NOMO-1 treated with dmso at 0.1 percent for 144 hours (cell line): ENCODE measurements at regions not wholly inside any gene's neighbourhood (a gene's known extent, or its start where the extent isn't known, plus 50 kb on each side); places are given as distances from the start of the nearest gene placed in this dataset.
"Not testable (repeated sequence)": the region's sequence is repeated elsewhere in the genome, so short reads cannot be mapped to it uniquely, and the experiment has no call there.

Experiments used
- DNase-seq: peaks from one replicate; lab custom pipeline; 2025; ENCODE audit not compliant: unreplicated experiment; lab: John Stamatoyannopoulos, UW

DNA sequence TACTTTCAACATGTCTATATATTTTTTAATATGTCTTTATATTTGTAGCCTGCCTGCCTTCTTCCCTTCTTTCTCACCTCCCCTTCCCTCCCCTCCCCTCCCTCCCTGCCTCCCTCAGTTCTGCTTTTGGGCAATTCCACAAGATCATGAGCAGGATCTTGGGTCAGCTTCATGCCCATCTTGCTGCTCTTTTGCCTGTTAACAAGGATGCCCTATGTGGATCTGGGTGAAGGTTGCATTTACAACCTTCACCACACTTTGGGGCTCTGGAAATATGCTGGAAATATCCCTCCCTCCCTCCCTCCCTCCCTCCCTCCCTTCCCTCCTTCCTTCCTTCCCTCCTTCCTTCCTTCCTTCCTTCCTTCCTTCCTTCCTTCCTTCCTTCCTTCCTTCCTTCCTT, 334.1 kb upstream of the FAM98A start:
- DNase-seq, result no peak

DNA sequence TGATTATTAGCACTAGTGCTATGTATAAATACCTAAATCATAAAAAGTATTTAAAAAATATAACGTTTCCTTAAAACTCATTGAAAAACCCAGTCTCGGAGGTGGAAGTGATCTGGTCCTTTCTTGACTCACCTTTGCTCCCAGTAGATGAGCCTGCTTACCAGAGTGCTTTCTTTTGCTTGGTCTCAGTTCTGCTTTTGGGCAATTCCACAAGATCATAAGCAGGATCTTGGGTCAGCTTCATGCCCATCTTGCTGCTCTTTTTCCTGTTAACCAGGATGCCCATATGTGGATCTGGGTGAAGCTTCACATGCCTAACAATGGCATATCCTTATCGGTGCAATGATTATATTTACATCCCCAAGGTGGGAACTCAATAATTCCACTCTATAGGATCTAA, 332.1 kb upstream of the FAM98A start:
- no peak for DNase-seq

DNA sequence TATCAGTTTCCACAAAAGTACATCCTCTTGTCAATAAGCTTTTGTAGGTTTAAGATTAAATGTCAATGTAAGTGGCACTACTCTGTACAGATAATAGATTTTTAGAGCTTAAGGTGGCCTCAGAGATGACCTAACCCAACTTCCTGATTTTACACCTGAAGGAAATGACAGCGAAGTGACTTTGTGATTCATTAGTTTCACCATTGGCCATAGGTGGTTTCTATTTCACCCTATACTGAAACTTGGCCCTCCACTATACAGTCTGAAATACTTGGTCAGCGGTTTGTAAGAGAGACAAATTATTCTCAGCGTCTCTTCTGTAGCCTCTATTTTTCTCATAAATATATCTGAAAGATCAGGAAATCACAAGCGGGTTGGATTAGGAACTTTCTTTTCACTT, 330.4 kb upstream of the FAM98A start:
- no peak for DNase-seq

DNA sequence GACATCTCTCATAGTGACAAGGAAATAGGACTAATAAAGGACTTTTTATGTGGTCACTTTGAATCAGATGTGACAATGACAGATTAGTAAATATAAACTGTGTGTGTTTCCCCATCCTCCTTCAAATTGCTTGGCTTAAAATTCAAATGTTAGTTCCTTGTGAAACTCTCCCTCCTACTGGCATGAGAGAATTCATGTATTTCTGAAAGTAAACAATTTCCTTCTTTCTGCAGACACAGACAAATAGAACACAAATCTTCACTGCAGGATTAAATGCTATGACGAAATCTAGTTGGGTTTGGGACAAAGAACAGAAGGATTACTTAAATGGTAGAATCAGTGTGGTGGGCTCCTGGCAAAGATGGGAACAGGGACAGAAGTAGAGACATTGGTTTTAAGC, 328.7 kb upstream of the FAM98A start:
- no peak for DNase-seq

DNA sequence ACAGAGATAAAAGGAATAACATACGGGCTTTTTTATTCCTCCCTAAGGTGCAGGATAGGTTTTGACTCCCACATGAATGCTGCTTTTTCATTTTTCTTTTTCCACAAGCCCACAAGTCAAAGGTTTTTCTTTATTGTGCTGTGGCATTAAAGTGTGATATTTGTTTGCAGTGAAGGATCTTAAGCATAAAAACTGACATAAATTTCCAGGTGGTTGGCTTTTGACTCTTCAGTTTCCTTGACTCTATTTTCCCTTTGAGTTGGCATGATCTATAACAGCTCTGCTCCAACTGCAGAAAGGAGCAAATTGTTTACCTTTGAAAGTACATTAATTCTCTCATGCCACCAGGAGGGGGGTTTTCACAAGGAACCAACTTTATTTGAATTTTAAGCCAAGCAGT, 326.2 kb upstream of the FAM98A start:
- no peak for DNase-seq

DNA sequence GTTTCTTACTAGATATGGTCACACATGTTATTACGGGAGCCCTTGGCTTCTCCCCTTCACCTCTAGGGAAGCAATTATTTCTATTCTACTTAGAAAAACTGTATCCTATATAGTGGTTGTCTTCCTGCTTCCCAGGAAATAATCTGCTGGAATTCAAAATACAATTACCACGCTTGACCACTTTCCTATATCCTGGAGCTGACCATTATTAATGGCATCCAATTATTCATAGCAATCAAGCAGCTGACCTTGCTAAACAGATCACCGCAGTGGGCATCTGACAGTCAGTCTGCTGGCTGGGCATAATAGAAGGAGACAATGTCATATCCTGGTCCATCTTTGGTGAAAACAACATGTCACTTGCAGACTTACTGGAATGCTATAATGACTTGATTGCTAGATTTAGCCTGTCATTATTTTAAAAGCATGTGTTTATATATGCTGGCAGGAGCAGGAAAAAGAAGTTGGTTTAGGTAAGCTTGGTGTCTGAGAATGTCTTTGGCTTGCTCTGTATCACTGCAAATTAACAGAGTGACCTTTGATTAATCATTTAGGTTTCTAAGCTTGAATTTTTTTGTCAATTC, 325.6 kb upstream of the FAM98A start:
- DNase-seq, result no peak

DNA sequence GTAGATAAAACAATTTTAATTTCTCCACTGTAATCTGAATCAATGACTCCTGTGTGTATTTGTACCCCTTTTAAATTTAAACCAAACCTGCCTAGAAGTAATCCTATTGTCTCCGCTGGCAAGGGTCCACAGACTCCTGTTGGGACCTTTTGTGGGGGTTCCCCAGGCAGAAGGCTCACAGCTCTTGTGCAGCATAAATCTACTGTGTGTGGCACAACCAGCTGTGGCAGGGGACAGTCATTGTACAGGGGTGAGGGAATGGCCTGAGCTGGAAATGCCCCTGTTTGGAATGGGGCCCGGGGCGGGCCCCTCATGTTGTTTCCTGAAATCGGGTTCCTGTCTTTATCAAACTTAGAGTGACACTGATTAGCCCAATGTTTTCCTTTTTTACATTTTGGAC, 318.2 kb upstream of the FAM98A start:
- no peak for DNase-seq

DNA sequence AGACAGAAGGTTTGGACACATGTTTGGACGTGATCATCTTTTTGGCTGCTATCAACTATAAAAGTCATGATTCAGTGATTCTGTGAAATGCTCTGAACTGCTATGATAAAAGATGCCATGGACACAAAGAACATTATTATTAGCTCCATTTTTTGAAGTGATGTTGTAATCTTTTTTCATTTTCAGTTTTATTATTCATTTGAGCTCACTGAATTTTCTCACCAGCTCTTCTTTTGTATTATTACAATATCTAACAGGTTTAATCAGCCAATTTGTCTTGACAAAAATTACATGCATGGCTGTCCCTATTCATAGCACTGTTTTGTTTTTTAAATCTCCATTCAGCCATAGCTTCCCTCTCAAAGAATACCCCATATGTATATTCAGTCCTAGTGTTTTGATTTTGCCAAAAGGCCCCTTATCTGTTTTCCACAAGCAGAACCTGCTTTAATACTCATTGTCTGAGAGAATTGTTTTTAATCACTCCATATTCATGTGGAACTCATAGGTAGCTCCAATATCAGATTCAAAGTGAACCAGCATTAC, 314.0 kb upstream of the FAM98A start:
- no peak for DNase-seq

DNA sequence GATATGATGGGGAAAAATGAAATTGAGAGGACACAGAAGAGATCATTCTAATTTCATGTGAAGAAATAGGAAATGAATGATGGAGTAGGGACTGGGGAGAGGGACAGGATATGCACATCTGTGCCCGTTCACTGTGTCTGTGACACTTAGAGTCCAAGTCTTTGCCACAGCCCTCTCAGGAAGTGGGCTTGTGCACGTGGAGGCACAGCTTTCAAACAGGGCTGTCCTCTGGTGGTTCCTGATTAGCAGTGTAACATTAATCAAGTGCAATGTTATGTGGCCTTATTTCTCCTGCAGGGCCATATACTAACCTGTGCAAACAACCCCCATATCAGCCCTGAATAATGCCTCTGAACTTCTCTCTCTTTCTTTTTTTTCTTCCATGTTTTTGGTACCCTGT, 312.2 kb upstream of the FAM98A start:
- no peak for DNase-seq

DNA sequence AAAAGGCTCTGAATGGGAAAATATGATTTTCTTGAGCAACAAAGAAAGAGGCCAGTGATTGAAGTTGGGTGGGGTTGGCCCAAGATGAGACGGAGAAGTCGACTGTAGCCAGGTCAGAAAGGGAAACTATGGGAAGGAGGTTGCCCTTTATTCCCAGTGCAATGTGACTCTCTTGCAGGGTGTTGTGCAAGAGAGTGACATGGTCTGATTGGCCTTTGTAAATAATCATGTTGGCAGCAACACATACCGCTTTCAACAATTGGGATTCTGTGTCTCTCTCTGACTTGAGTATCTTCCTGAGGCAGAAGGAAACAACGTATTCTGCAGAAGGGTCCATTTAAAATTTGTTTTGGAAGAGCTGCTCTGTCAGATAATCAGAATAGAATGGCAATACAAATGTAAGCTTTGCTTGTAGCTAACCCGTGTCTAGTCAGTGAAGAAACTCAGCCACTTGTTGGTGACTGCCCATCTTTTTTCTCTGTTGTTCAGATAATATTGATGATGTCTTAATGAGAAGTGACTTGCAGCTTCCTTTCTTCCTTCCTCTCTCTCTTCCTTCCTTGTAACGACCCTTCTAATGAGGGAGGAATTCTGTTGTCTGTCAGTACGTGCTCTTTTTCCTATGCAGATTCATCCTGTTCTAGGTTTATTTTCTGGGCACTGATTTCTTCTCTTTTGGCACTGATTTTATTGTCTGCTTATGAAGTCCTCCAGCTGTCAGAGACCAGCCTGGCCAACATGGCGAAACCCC, 311.0 kb upstream of the FAM98A start:
- no peak for DNase-seq

DNA sequence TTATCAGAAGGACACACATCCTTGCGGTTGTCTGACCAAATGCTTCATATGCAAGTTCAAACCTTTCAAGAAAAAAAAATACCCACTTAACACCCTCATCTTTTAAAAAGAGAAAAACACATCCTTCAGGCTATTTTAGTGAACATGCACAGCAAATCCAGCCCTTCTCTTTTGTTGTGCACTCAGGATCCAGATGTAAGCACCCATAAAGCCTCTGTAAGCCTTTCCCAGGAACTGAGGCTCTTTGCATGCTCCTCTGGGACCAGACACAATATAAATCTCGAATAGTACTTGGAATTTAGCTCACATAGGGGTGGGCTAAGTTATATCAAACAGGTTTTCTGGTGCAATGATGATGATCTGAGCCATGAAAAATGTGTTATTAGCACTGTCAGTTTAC, 308.8 kb upstream of the FAM98A start:
- DNase-seq, result no peak

DNA sequence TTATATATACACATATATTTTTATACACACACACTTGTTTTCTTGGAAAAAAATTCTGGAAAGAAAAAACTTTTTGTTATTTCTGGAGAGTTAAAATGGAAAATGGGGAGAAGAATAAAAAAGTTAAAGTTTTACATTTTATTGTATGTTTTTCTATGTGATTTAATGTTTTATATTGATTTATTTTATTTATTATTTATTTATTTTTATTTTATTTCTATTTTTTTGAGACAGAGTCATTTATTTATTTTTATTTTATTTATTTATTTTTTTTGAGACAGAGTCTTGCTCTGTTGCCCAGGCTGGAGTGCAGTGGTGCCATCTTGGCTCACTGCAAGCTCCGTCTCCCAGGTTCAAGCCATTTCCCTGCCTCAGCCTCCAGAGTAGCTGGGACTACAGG, 307.0 kb upstream of the FAM98A start:
- not testable (repeated sequence) for DNase-seq

DNA sequence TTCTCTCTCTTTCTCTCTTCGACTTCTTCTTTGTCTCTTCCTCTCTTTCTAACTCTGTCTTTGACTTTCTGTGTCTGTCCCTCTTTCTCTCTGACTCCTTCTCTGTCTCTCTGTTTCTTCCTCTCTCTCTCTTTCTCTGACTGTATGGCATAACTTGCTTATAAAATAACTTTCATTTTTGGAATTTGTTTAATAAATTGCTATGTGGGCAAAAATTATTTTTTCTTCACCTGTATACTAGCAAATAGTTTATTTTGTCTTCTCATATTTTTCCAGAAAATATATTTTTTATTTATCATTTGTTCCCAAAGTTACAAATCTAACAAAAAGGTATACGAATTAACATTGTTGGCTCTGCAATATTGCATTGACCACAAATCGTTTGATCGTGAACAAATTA, 305.7 kb upstream of the FAM98A start:
- no peak for DNase-seq

DNA sequence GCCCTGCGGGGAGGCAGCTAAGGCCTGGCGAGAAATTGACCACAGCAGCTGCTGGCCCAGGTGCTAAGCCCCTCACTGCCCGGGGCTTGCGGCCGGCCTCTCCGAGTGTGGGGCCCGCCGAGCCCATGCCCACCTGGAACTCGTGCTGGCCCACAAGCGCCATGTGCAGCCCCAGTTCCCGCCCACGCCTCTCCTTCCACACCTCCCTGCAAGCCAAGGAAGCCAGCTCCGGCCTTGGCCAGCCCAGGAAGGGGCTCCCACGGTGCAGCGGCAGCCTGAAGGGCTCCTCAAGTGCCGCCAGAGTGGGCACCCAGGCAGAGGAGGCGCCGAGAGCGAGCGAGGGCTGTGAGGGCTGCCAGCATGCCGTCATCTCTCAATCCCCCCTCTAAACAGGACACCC, 304.6 kb upstream of the FAM98A start:
- no peak for DNase-seq

DNA sequence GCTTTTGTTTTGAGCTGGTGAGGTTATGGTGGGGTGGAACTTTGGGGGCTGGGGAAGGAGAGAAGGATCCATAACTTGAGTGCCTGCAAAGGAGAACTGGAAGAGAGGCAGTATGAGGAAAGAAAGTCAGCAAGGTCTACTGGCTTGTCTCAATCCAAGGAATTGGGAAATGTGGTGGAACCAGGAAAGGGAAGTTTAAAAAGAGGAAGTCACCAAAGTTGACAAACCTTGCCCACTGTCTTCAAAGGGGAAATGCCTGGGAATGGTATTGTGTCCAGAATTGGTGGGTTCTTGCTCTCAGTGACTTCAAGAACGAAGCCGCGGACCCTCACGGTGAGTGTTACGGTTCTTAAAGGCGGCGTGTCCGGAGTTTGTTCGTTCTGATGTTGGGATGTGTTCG, 304.1 kb upstream of the FAM98A start:
- DNase-seq, result no peak

DNA sequence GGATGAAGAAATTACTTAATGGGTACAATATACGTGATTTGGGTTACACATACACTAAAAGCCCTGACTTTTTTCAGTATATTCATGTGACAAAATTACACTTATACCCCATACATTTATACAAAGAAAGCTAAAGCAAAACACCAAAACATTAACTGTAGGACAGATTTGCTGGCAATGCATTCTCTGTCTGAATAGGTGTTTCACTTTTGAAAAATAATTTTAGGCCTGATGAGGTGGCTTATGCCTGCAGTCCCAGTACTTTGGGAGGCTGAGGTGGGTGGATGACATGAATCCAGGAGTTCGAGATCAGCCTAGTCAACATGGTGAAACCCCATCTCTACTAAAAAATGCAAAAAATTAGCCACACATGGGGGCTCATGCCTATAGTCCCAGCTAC, 301.5 kb upstream of the FAM98A start:
- no peak for DNase-seq

DNA sequence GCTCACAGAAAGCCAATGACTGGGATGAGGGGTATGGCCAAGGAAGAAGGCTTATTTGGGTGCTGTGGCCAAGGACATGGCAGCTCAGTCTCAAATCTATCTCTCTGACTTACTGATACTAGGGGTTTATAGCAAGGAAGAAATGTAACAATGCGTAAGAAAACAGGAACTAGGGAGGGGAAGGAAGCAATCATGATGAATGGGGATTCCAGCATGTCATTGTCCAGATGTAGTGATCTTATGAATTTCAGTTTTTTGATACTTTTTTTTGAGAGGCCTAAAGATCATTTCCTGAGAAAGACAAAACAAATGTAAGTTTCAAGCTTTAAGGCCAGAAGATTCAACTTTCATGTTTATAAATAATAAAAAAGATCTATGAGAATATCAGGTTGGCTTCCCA, 298.6 kb upstream of the FAM98A start:
- DNase-seq, result no peak

DNA sequence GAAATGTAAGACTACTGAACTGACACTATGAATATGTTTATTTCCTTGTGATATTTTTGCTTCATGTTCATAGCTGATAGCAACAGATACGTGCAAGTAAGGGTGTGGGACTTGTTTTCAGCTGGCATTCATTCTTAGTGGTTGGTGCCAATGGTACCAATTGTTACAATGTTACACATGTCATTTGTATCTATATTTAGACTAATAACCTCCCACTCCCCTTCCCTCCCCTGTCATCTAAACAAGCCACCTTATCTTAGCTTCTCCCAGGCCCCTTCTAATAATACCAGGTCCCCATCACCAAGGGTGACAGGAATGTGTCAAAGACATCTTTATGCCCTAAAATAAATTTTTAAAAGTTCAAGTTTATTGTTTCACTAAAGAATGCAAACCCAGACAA, 294.7 kb upstream of the FAM98A start:
- no peak for DNase-seq

DNA sequence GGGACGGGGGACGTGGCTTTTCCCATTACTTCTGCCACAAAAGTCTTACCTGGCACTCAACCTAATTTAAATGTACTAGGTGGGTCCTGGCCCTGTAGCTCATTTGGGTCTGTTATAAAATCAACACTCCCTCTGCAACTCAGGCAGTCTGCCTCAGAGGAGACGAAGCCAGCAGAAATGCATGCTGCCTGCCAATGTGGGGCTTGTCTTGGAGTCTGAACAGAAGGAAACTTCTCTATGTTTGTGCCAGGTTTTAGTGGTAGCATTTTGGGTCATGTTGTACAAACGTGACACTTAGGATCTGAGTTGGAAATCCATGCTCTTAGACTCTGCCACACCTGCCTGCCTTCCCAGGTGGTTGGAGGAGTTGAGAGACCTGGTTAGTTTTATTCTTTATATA, 292.5 kb upstream of the FAM98A start:
- no peak for DNase-seq

DNA sequence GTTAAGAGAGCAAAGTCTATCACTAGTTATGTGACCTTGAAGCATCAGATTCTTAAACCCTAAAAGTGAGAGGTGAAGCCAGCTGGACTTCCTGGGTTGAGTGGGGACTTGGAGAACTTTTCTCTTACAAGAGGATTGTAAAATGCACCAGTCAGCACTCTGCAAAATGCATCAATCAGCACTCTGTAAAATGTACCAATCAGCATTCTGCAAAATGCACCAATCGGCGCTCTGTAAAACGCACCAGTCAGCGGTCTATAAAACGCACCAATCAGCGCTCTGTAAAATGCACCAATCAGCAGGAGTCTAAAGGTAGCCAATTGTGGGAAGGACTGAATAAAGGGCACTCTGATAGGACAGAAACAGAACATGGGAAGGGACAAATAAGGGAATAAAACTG, 291.6 kb upstream of the FAM98A start:
- DNase-seq, result no peak

DNA sequence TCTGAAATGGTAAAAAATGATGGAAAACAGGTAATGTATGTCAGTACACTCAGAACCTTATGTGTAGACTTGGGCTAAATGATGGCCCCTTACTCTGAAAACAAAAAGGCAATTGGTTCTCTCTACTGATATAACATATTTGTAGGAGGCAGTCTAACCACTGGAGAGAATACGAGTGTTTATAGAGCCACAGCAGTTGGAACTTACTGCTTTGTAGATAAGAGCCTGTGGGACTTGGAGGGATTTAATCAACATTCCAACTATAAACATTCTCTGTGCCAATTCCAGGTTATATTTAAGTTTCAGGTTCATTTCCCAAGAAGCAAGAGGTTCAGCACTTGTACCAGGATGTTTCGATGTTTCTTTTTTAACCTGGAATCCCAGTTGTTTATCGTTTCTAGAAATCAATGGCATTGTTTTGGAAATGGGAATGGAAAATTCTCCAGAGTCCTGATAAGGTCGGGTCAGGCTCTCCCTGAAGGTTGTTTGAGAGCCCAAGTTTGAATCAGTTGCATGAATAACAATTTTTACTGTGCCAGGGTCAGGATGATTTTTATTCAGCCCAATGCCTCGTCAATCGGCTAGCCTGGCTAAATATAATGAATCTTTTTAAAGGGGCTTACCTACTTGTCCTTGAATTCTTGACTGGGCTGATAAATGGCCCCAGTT, 278.4 kb upstream of the FAM98A start:
- no peak for DNase-seq

DNA sequence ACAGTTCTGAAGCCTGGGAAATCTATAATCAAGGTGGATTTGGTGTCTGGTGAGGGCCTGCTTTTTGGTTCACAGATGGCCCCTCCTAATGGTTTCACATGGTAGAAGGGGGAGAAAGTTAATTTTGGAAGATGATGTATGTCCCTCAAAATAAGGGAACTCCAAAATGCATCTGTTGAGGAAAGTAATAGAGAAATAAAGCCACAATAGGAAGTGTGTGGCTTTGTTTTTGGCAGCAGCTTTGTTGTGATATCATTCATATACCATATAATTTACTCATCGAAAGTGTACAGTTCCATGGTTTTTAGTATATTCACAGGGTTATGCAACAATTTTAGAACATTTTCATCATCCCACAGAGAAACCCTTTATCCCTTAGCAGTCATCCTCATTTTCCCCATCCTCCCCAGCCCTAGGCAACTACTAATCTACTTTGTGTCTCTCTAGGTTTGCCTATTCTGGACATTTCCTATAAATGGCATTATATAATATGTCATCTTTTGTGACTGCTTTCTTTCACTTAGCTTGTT, 274.0 kb upstream of the FAM98A start:
- no peak for DNase-seq
